NCI-H187 (cell line): ENCODE measurements at regions not wholly inside any gene's neighbourhood (a gene's known extent, or its start where the extent isn't known, plus 50 kb on each side); places are given as distances from the start of the nearest gene placed in this dataset.

Experiments
- DNase-seq, 2 experiments: peaks; one replicate each; lab custom pipeline; 2025; lab: John Stamatoyannopoulos, UW

GRCh38 chr9:23590276-23591000 lies 235.6 kb downstream of the ELAVL2 start:
- DNase-seq: no peak

DNA sequence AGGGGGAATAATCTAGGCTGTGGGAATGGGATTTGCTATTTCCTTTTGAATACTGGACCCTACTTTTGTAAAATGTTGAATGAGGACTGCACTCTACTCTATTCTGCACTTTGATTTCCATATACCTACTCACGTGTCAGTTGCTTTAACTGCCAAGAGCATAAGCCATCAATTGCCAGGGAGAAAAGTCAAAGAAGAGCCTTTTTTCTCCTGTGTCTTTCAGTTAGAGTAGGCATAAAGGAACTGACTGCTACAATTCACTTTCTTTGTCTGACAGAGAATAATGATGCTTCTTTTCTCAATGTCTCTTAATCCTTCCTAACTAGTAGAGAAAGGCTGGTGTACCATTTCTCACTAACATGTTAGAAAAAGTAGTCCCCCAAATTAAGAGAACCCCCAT lies 231.6 kb downstream of the ELAVL2 start:
- DNase-seq: no peak

- no peak for DNase-seq
Measured at GRCh38 chr9:23596913-23597634, 229.0 kb downstream of the ELAVL2 start.

DNA sequence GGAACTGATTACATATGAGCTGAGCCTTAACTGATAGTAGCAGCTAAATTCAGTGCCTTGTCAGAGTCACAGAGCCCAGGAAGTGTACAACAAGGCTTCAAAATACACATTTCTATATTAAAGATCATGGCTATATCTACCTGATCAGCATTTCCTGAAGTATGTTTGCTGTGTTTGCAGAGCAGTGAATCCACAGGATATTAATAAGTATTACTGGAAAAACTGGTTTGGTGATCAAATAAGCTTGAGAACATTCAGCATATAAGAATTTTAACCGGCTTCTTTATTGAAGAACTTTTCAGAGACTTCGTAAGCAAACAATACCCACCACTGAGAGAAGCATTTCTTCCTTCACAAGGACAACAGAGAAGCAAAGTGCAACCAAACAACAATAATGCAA lies 227.0 kb downstream of the ELAVL2 start:
- DNase-seq: no peak

- no peak for DNase-seq
Measured at GRCh38 chr9:23603311-23603710, 222.7 kb downstream of the ELAVL2 start.

DNA sequence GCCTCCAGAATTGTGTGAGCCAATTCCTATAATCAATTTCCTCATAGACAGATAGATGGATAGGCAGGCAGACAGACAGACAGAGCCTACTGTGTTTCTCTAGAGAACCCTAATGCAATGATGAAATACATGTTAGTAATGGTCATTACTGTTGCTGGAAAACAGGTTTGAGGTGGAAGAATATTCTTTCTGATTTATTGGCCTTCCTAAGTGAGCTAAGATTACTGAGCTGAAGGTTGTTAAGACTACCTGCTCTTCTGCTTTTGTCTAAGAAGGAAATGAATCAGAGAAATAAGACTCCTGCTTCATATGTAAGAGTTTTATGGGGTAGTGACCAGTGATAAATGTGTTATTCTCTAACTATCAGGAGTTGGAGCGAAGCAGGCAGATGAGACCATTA lies 219.9 kb downstream of the ELAVL2 start:
- no peak for DNase-seq

DNA sequence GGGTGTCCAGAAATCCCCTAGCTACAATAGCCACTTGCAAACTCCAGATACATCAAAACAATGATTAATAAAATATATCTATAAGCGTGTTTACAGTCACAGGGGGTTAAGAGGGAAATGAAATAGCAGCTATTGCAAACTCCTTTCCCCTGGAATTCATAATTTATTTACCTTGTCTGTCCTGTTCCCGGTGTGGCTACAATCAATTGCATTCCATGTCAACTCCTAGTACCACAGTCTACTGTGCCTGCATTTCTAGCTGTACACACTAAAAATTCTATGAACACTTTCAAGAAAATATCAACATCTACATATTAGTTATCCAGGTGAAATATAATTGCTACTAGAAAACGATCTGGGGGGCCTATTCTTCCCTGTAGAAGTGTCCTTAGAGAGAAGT lies 217.6 kb downstream of the ELAVL2 start:
- DNase-seq: no peak

- no peak for DNase-seq
Measured at GRCh38 chr9:23611869-23612268, 214.2 kb downstream of the ELAVL2 start.

GRCh38 chr9:23615569-23615968 lies 210.5 kb downstream of the ELAVL2 start:
- no peak for DNase-seq

DNA sequence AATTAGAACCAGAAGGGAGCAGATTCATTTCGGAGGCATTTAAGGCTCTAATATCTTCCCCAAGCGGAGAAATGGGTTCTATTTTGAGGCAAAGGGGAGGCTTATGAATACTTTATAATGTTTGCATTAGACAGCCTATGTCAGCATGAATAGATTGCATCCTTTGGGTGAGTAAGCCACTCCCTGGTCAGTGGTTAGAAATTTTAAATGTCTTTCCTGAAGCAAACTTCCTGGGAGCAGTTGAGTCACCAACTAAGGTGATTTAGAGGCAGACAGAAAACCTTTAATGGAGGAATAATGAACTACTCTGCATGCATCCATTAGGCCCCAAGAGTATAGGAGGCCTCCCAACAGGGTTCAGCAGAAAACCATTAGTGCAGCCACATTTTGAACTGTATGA lies 204.9 kb downstream of the ELAVL2 start:
- no peak for DNase-seq

GRCh38 chr9:23621924-23622323 lies 204.1 kb downstream of the ELAVL2 start:
- no peak for DNase-seq

- DNase-seq: no peak
Measured at GRCh38 chr9:23622396-23622795, 203.6 kb downstream of the ELAVL2 start.

GRCh38 chr9:23630488-23630887 lies 195.6 kb downstream of the ELAVL2 start:
- no peak for DNase-seq

DNA sequence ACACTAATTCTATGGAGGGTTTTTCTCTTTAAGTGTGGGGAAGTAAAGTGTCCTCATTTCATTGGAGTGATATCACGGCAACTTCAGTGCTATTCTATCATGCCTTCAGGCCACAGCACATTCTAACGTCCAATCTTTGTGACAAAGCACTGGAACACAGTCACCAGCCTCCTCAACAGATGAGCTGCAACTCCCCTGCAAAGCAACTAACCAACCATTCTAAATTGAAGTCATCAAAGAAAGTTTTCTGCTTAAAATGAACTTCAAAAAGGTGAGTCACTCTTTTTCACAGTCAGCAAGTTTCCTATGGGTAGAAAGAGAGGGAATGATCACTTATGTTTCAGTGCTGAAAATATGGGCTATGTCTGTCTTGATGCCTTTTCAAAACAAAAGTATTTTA lies 190.8 kb downstream of the ELAVL2 start:
- no peak for DNase-seq

DNA sequence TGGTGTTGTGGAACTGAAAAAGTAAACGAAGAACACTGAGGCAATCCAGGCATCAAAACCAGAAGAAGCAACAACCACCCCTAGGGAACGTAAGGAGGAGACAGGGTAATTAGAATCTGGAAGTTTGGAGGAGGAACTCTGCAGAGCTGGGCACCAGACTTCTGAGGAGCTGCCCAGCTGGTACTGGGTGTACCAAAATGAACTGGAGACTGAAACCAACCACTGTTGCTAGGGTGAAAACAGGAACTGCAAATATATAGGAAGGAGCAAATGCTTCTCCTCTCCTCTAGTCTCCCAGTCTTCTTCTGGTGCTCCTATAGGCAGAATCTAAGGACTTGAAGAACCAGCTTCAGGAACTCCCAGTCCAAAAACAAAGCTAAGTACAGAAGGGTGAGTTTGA lies 189.8 kb downstream of the ELAVL2 start:
- no peak for DNase-seq

DNA sequence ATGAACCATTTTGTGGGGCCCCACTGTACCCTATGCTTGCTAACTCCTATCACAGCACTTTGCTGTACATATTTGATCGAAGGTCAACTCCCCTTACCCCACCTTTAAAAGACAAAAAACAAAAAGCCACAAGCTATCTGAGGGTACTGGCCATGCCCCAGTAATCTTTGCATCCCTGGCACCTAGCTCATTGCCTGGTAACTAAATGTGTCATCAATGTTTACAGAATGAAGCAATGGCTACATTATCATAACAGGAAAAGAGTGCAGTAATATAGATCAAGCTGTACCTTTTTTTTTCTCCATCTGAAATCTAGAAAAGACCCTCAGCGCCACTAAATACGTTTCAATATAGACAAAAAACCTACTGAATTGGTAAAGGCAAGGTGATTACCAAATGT lies 188.0 kb downstream of the ELAVL2 start:
- no peak for DNase-seq

DNA sequence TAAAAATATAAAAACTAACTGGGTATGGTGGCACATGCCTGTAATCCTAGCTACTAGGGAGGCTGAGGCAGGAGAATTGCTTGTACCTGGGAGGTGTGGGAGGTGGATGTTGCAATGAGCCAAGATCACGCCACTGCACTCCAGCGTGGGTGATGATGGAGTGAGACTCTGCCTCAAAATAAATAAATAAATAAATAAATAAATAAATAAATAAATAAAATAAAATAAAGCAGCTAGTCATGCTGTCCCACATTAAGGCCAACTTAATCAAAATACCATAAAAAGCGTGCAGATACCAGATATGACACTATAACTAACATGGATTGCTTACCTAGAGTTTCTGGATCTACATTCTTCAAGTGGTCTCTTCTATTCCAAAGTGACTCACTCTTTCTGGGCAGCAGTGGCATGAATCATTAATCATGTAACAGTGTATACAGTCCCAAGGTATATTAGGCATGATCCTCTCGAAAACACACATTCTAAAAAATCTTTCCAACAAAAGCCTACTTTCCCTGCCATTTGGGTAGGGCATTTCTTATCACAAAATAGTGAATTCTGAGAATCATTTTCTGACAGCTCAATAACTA lies 187.1 kb downstream of the ELAVL2 start:
- no peak for DNase-seq
